Muscle layer of duodenum (tissue), 2 donors: ENCODE measurements at regions not wholly inside any gene's neighbourhood (a gene's known extent, or its start where the extent isn't known, plus 50 kb on each side); places are given as distances from the start of the nearest gene placed in this dataset.
A peak's percentile ranks its signal among the peaks of the same experiment; 100 is the strongest.

Source experiments
- H3K27ac ChIP-seq: one replicate; pipeline ENCODE4 v1.7.0; 2013; ENCODE audit warnings: mild to moderate bottlenecking, low read length
- H3K27me3 ChIP-seq: one replicate; pipeline ENCODE4 v1.7.0; 2013; ENCODE audit warnings: low read depth, mild to moderate bottlenecking, control low read depth, low read length
- H3K36me3 ChIP-seq, 2 donors: one replicate each; pipeline ENCODE4 v1.7.0; 2013; ENCODE audit warnings: low read length in 2 of 2, control low read depth in 1 of 2, mild to moderate bottlenecking in 1 of 2; ENCODE audit not compliant: insufficient read depth in 2 of 2, control insufficient read depth in 1 of 2
- H3K4me1 ChIP-seq, 2 donors: one replicate each; pipeline ENCODE4 v1.7.0; 2013; ENCODE audit warnings: low read length in 2 of 2, mild to moderate bottlenecking in 2 of 2, control low read depth in 1 of 2, moderate library complexity in 1 of 2; ENCODE audit not compliant: insufficient read depth in 2 of 2, control insufficient read depth in 1 of 2
- H3K4me3 ChIP-seq, 2 donors: one replicate each; pipeline ENCODE4 v1.7.0; 2013; ENCODE audit warnings: low read length in 2 of 2, low read depth in 1 of 2, mild to moderate bottlenecking in 1 of 2
- H3K9me3 ChIP-seq, 2 donors: one replicate each; pipeline ENCODE4 v1.7.0; 2013; ENCODE audit warnings: low read length in 2 of 2, control low read depth in 1 of 2, mild to moderate bottlenecking in 1 of 2; ENCODE audit not compliant: control insufficient read depth in 1 of 2
- donor health status: healthy.

DNA sequence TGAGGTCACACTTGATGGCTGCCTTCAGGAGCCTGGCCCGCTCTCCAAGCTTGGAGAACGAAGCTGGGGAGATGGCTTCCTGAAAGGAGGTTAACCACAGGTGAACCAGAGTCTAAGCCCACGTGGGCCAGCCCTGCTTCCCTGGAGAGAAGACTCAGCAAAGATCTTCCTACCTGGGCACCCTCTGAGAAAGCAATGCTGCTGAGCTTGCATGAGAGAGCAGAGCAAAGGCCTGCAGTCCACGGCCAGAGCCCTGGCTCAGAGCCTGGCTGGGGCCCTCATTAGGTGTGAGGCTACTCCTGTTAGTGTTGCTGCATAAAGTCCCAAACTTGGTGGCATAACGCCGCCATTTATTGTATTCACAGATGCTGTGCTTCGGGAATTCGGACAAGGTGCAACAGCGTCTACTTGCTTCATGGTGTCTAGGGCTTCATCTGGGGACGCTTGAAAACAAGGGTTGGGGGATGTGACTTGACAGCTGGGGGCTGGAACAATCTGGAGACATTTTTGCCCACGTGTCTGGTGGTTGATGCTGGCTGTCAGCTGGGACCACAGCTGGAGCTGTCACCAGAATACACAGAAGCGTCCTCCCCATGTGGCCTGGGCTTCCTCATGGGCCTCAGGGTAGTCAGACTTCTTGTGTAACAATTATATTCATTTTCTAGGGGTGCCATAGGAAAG lies 87.9 kb upstream of the MEF2A start:
- Histone ChIP-seq H3K27ac (peak overlapping the region; percentile 73), H3K4me1 (peaks cover 26 to 32% of the 10 kb centered on the region in 2 donors), H3K9me3 (no peaks in the 10 kb centered on the region), H3K27me3 (no peaks in the 10 kb centered on the region), H3K4me3 (no peak overlapping the region), H3K36me3 (no peaks in the 10 kb centered on the region)

DNA sequence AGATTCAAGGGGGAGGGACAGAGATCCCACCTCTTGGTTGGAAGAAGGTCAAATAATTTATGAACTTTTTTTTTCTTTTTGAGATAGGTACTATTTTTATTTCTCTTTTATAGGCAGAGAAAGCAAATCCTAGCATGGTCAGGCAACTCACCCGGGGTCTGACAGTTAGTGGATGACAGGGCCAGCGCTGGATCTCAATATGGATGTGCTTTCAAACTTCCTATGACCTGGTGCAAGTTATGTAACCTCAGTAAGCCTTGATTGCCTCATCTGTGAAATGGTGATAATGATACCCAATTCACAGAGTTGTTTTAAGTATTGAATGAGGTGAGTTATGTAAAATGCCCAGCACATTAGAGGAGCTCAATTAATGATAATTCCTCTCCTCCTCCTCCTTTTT lies 86.8 kb upstream of the MEF2A start:
- Histone ChIP-seq H3K36me3 (no peaks in the 10 kb centered on the region), H3K9me3 (no peaks in the 10 kb centered on the region), H3K4me1 (peaks cover 24 to 25% of the 10 kb centered on the region in 2 donors), H3K27ac (no peak overlapping the region), H3K27me3 (no peaks in the 10 kb centered on the region), H3K4me3 (no peak overlapping the region)

GRCh38 chr15:99480016-99480810 lies 85.6 kb upstream of the MEF2A start:
- Histone ChIP-seq H3K27ac (no peak overlapping the region), H3K9me3 (no peaks in the 10 kb centered on the region), H3K36me3 (no peaks in the 10 kb centered on the region), H3K4me1 (peaks cover 15 to 18% of the 10 kb centered on the region in 2 donors), H3K4me3 (no peak overlapping the region), H3K27me3 (no peaks in the 10 kb centered on the region)

DNA sequence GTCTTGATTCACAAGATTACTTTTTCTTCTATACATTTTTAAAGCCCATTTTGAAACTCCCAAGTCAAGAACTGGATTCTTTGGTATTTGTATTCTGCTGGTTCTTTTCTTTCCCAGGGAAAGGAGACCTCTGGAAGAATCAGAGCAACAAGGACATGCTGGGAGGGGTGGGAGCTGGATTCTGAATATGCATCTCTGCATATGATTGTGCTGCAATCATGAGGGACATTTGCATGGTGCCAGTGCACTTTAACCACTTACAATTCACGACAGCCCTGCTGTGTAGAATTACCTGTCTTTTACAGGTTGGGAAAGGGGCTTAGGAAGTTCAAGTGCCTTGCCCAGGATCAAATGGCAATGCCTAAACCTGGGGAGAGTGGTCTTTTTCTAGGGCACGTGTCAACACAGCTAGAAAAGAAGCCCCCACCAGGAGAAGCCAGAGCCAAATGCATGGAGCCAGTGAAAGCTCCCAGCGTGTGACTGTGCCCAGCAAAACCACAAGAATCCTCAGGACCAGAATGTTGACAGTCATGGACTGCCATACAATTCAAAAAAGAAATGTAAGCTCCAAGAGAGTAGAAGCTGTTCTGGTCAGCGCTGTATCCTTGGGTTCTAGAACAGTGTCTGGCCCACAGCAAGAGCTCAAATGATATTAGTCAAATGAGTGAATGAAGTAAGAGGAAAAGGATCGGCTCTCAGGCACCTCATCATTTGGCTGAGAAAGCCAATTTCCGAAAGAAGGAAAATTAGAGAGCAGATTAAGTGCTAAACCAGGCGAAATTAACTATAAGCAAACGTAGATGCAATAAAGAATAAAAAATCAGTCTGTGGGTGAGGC lies 84.5 kb upstream of the MEF2A start:
- no peaks in the 10 kb centered on the region for H3K36me3 ChIP-seq
- H3K9me3 ChIP-seq = no peaks in the 10 kb centered on the region
- H3K27ac ChIP-seq = no peak overlapping the region
- no peak overlapping the region for H3K4me3 ChIP-seq
- no peaks in the 10 kb centered on the region for H3K27me3 ChIP-seq
- peaks cover 11 to 15% of the 10 kb centered on the region in 2 donors for H3K4me1 ChIP-seq

DNA sequence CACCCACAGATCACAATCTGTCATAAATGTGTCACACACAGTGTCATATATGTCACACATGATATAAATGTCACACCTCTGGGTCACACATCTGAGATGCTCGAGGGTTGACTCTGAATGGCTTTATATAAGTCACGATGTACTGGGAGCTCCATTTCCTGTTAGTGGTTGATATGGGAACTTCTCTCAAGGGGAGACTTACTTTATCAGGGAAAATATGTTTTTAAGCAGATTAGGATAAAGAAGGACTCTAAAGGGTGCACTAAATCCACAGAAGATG lies 83.9 kb upstream of the MEF2A start:
- Histone ChIP-seq H3K4me1 (peaks cover 11 to 13% of the 10 kb centered on the region in 2 donors), H3K9me3 (no peaks in the 10 kb centered on the region), H3K4me3 (no peak overlapping the region), H3K27ac (no peak overlapping the region), H3K36me3 (no peaks in the 10 kb centered on the region), H3K27me3 (no peaks in the 10 kb centered on the region)

DNA sequence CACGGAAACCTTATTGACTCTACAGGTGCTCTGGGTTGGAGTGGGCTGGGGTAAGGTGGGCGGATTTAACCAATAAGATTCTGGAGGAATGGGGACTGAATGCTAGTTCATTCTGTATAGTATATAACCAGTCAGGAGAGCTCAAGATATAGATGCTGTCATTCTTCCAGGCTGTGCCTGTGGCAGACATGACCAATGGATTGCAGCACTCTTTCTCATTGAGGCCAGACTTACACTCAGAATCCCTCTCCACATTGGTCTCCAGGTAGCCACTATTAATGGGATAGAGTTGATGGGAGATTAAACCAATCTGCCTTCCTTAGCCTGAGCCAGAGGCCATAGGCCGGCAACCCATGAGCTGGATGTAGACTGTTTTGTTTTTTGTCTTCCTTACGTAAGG lies 82.8 kb upstream of the MEF2A start:
- Histone ChIP-seq H3K27me3 (no peaks in the 10 kb centered on the region), H3K27ac (no peak overlapping the region), H3K4me1 (peaks cover 8 to 11% of the 10 kb centered on the region in 2 donors), H3K9me3 (no peaks in the 10 kb centered on the region), H3K36me3 (no peaks in the 10 kb centered on the region), H3K4me3 (no peak overlapping the region)

DNA sequence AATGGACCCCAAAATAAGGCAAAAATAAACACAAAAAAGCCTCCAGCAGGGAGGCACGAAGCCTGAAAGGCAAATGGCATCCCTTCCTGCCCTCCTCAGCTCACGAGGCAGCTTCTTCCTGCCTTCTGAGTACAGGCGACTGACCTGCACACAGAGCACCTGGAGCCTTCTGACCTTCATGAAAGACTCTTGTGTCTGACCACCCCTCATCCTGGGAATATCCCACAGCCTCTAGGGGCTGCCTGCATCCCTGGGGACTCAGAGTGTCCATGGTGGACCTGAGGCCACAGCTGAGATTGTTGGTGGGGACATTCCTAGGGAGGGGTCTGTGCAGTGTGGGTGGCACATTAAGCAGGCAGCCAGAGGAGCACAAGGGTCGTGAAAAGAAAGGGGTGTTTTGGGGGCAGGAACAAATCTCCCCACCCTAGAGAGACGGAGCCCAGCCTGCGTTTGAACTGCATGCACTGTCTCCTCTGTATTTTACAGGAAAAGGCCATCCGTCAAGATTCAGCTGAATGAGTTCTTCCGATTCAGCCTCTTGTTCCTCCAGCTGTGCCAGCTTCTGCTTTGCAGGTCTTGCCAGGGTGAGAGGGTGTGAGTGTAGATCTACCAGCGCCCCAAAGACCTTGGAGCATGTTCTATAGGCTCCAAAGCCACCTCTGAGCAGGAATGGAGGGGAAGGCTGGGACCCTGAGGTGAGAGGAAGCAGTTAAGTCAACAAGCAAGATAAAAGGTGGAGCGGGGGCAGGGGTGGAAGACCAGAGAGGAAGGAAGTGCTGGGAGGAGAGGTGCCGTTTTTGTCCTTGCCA lies 80.4 kb upstream of the MEF2A start:
- no peak overlapping the region for H3K27ac ChIP-seq

DNA sequence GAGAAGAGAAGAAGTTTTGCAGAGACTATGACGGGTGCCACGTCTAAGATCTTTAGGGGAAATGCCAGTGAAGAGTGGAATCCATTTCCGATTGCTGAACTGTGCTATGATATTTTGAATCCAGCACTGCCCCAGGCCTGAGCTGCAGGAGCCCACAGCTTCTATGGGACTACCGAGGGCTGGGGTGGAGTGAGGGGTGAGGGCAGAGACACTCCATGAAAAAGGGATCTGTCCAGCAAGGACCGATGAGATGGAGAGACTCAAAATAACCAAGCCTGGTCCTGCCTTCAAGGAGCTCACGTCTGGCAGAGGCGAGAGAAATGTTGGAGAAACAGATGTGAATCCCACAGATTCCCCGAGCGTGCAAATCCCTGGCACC lies 79.8 kb upstream of the MEF2A start:
- Histone ChIP-seq H3K27ac (no peak overlapping the region), H3K4me3 (peak overlapping the region; percentile 30 to 50), H3K4me1 (peaks cover 6 to 11% of the 10 kb centered on the region in 2 donors)

More for the DNA sequence above, 80.4 kb upstream of the MEF2A start:
- H3K36me3 ChIP-seq = no peaks in the 10 kb centered on the region
- no peaks in the 10 kb centered on the region for H3K27me3 ChIP-seq
- H3K9me3 ChIP-seq = no peaks in the 10 kb centered on the region
- H3K4me3 ChIP-seq = peak overlapping the region in 1 of 2 donors; percentile 50
- peaks cover 6 to 11% of the 10 kb centered on the region in 2 donors for H3K4me1 ChIP-seq

DNA sequence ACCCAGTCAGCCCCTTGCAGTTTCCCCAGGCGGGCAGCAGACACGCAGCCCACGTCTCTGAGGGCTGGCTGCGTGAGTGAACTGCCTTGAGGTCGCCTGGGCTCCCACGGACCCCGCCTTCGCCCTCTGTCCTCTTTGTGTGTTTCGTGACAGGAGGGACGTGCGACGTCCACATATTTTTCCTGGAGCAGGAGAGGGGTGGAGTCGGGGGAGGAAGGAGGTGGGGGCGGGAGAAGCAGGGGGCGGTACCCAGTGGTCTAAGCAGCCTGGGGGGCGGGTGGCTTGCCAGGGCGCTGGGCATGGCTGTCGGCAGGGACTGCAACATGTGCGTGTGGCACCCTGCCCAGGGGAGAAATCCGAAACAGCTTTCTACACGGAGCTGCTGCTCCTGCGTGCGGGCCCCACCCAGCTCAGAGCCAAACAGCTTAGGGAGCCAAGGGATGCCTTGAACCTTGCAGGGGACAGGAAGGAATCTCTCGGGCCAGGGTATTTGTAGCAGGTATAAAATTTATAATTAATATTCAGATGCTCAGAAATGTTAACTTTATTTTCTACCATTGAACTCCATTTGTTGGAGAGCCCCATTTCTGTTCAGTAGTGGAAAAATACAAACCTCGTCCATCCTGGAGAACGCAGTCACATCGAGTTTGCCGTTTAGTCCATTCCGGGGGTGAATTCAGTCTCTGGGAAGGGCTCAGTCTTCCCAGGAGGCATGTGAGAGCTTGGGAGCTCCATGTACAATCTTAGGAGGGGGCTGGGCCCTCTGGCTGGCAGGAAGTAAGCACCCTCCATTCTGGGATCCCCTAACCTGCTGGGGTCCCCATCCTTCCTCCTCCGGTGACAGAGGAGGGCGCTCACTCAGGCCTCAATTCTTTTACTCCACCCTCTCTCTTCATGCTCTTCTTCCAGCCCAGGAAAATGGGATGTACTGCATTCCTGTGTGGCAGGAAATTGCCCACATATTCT lies 79.1 kb upstream of the MEF2A start:
- no peaks in the 10 kb centered on the region for H3K27me3 ChIP-seq
- H3K4me1 ChIP-seq = peaks cover 6 to 11% of the 10 kb centered on the region in 2 donors
- H3K9me3 ChIP-seq = no peaks in the 10 kb centered on the region
- H3K4me3 ChIP-seq = peak overlapping the region; percentile 30 to 50
- no peaks in the 10 kb centered on the region for H3K36me3 ChIP-seq
- peak overlapping the region; percentile 60 for H3K27ac ChIP-seq

More for the DNA sequence above, 79.8 kb upstream of the MEF2A start:
- Histone ChIP-seq H3K27me3 (no peaks in the 10 kb centered on the region), H3K9me3 (no peaks in the 10 kb centered on the region), H3K36me3 (no peaks in the 10 kb centered on the region)

DNA sequence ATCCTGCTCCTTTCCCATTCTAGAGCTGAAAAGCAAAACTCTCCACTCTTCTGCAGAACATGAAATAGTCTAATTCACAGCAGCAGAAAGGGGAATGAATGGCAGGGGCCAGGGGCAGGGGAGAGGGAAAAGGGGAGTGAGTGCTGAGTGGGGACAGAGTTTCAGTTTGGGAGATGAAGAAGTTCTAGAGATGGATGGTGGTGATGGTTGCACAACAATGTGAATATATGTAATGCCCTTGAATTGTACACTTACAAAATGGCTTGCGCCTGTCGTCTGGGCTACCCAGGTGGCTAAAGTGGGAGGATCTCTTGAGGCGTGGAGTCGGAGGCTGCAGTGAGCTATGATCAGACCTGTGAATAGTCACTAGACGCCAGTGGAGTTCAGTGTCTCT lies 78.5 kb upstream of the MEF2A start:
- Histone ChIP-seq H3K36me3 (no peaks in the 10 kb centered on the region), H3K4me1 (peaks cover 6 to 11% of the 10 kb centered on the region in 2 donors), H3K27me3 (no peaks in the 10 kb centered on the region), H3K9me3 (no peaks in the 10 kb centered on the region), H3K4me3 (peak overlapping the region; percentile 30 to 50), H3K27ac (peak overlapping the region; percentile 60)
